Mucosa of descending colon (tissue), 3 donors: ENCODE measurements at regions not wholly inside any gene's neighbourhood (a gene's known extent, or its start where the extent isn't known, plus 50 kb on each side); places are given as distances from the start of the nearest gene placed in this dataset.
"Not testable (repeated sequence)": the region's sequence is repeated elsewhere in the genome, so short reads cannot be mapped to it uniquely, and the experiment has no call there.

Source experiments
- ATAC-seq: fragments of 200-7000 bp; cut with Tn5 transposase; one replicate; pipeline ENCODE4 v1.9.1; 2020; ENCODE audit warnings: mild to moderate bottlenecking, moderate library complexity
- DNase-seq, 3 donors: peaks; one replicate each; pipeline ENCODE4 v3.0.0-alpha.2; 2020
- H3K36me3 ChIP-seq: fragments of 200-600 bp; one replicate; pipeline ENCODE4 v1.8.0; 2021; ENCODE audit warnings: low read depth, mild to moderate bottlenecking
- H3K4me1 ChIP-seq: fragments of 200-600 bp; one replicate; pipeline ENCODE4 v1.8.0; 2021; ENCODE audit warnings: low read depth, mild to moderate bottlenecking
- H3K4me3 ChIP-seq: fragments of 200-600 bp; one replicate; pipeline ENCODE4 v1.8.0; 2021; ENCODE audit warnings: mild to moderate bottlenecking
- H3K9me3 ChIP-seq: fragments of 200-600 bp; one replicate; pipeline ENCODE4 v1.8.0; 2021; ENCODE audit warnings: mild to moderate bottlenecking
- CTCF ChIP-seq: fragments of 200-600 bp; IDR thresholded peaks from one replicate; pipeline ENCODE4 v1.8.0; 2022; ENCODE audit warnings: antibody characterized with exemption, mild to moderate bottlenecking
- intact Hi-C, 2 donors: fragments of 100-400 bp; cut with DNase I in 1 of 2; cut with micrococcal nuclease in 1 of 2; formaldehyde crosslinking; loops; one replicate each; pipeline versions ENCODE4 v1.11.0 to v1.11.1; 2022; cut with DNase I, micrococcal nuclease
- donor health status: DM: no; HTN: no; CAD: no; lungs with moderate emphysema.
- donor health status: DM: no; HTN: no; CAD: no.
- donor health status: DM: no; HTN: yes; CAD: no.

GRCh38 chr10:78096486-78096885 is 62.8 kb downstream of the RPS24 start:
- H3K4me3 ChIP-seq, H3K36me3 ChIP-seq, H3K9me3 ChIP-seq, DNase-seq, H3K4me1 ChIP-seq, ATAC-seq, intact Hi-C loops: not testable (repeated sequence)

GRCh38 chr10:78102593-78102992 is 68.9 kb downstream of the RPS24 start:
- H3K4me3 ChIP-seq, intact Hi-C loops, H3K4me1 ChIP-seq, H3K36me3 ChIP-seq, DNase-seq, H3K9me3 ChIP-seq, ATAC-seq: not testable (repeated sequence)

- Histone ChIP-seq H3K9me3 (no peaks in the 10 kb centered on the region), H3K4me1 (no peaks in the 10 kb centered on the region), H3K36me3 (no peaks in the 10 kb centered on the region), H3K4me3 (no peak overlapping the region)
- intact Hi-C loops = no loop called here
- no peak for ATAC-seq
- no peak for TF ChIP-seq CTCF
- no peak for DNase-seq
Measured at GRCh38 chr10:78109210-78109609, 75.5 kb downstream of the RPS24 start.

GRCh38 chr10:78115135-78115853 is 81.6 kb downstream of the RPS24 start:
- Histone ChIP-seq H3K9me3 (no peaks in the 10 kb centered on the region), H3K4me3 (no peak overlapping the region), H3K36me3 (no peaks in the 10 kb centered on the region), H3K4me1 (no peaks in the 10 kb centered on the region)
- ATAC-seq (no peak), DNase-seq (no peak)
- intact Hi-C loops = no loop called here
- no peak for TF ChIP-seq CTCF

GRCh38 chr10:78116361-78116760 is 82.7 kb downstream of the RPS24 start:
- no peak for TF ChIP-seq CTCF
- no peaks in the 10 kb centered on the region for H3K4me1 ChIP-seq
- peaks cover 1% of the 10 kb centered on the region for H3K9me3 ChIP-seq
- DNase-seq (no peak), ATAC-seq (no peak)
- H3K36me3 ChIP-seq = no peaks in the 10 kb centered on the region
- H3K4me3 ChIP-seq = no peak overlapping the region
- intact Hi-C loops = no loop called here

- peaks cover 20% of the 10 kb centered on the region for H3K9me3 ChIP-seq
- no peak overlapping the region for H3K4me3 ChIP-seq
- DNase-seq (no peak), ATAC-seq (no peak)
- TF ChIP-seq CTCF = no peak
- no peaks in the 10 kb centered on the region for H3K36me3 ChIP-seq
- H3K4me1 ChIP-seq = no peaks in the 10 kb centered on the region
- intact Hi-C loops = no loop called here
Measured at GRCh38 chr10:78118591-78118990, 84.9 kb downstream of the RPS24 start.

- no peak for TF ChIP-seq CTCF
- intact Hi-C loops = no loop called here
- DNase-seq = no peak
Measured at GRCh38 chr10:78121801-78122200, 88.1 kb downstream of the RPS24 start.

More at GRCh38 chr10:78121801-78122200, 88.1 kb downstream of the RPS24 start:
- H3K36me3 ChIP-seq = no peaks in the 10 kb centered on the region
- no peaks in the 10 kb centered on the region for H3K4me1 ChIP-seq
- no peak overlapping the region for H3K4me3 ChIP-seq
- peaks cover 23% of the 10 kb centered on the region for H3K9me3 ChIP-seq
- ATAC-seq = no peak
